H1 (cell line): ENCODE measurements at regions not wholly inside any gene's neighbourhood (a gene's known extent, or its start where the extent isn't known, plus 50 kb on each side); places are given as distances from the start of the nearest gene placed in this dataset.

Source experiments
- BCL11A ChIP-seq, 2 experiments: IDR thresholded peaks; one replicate each; pipeline ENCODE4 v1.6.1; 2011; ENCODE audit warnings: low read depth in 2 of 2, low read length in 2 of 2, mild to moderate bottlenecking in 2 of 2
- CREB1 ChIP-seq: IDR thresholded peaks from 2 replicates; pipeline ENCODE4 v1.6.1; 2012; ENCODE audit warnings: inconsistent platforms
- KDM1A ChIP-seq: fragments of 200-600, 300-600 bp; sonication (generic); IDR thresholded peaks from 2 replicates; pipeline ENCODE4 v1.7.1; 2016; ENCODE audit warnings: mild to moderate bottlenecking, low read length, borderline replicate concordance
- NANOG ChIP-seq: IDR thresholded peaks from 2 replicates; pipeline ENCODE4 v1.6.1; 2011; ENCODE audit warnings: low read length, low read depth, mild to moderate bottlenecking, inconsistent platforms; ENCODE audit not compliant: insufficient read depth, poor library complexity, severe bottlenecking
- POLR2A ChIP-seq, 2 experiments: IDR thresholded peaks; 1 replicate in 1 of 2; 2 replicates in 1 of 2; pipeline ENCODE4 v1.6.1; 2011; ENCODE audit warnings: low read depth in 2 of 2, low read length in 2 of 2, mild to moderate bottlenecking in 2 of 2; ENCODE audit errors: control extremely low read depth in 1 of 2
- POLR2AphosphoS5 ChIP-seq: IDR thresholded peaks from 2 replicates; pipeline ENCODE4 v1.6.1; 2011; ENCODE audit warnings: low read depth, low read length
- RBBP5 ChIP-seq: IDR thresholded peaks from 2 replicates; pipeline ENCODE4 v1.7.1; 2012; ENCODE audit warnings: low read depth, mild to moderate bottlenecking, inconsistent platforms, low read length, moderate library complexity, borderline replicate concordance
- SAP30 ChIP-seq: fragments of 300-600 bp; sonication (generic); IDR thresholded peaks from 2 replicates; pipeline ENCODE4 v1.7.1; 2012; ENCODE audit warnings: low read length, moderate library complexity, mild to moderate bottlenecking, inconsistent platforms; ENCODE audit not compliant: insufficient read depth, insufficient replicate concordance
- SP4 ChIP-seq: IDR thresholded peaks from 2 replicates; pipeline ENCODE4 v1.6.1; 2012; ENCODE audit warnings: low read length, inconsistent platforms
- TBP ChIP-seq: IDR thresholded peaks from 2 replicates; pipeline ENCODE4 v1.6.1; 2011; ENCODE audit warnings: low read depth, low read length, improper control_type of control experiment
- ZNF274 ChIP-seq: IDR thresholded peaks from 2 replicates; pipeline ENCODE4 v1.7.0; 2012; ENCODE audit warnings: low read length, borderline replicate concordance; ENCODE audit errors: extremely low read depth
- TF ChIP-seq, protein P1 (sequence below): fragments of 300-600 bp; sonication (generic); IDR thresholded peaks from 2 replicates; pipeline ENCODE4 v1.7.1; 2012; ENCODE audit warnings: low read length, moderate library complexity, mild to moderate bottlenecking, inconsistent platforms; ENCODE audit not compliant: insufficient replicate concordance

DNA sequence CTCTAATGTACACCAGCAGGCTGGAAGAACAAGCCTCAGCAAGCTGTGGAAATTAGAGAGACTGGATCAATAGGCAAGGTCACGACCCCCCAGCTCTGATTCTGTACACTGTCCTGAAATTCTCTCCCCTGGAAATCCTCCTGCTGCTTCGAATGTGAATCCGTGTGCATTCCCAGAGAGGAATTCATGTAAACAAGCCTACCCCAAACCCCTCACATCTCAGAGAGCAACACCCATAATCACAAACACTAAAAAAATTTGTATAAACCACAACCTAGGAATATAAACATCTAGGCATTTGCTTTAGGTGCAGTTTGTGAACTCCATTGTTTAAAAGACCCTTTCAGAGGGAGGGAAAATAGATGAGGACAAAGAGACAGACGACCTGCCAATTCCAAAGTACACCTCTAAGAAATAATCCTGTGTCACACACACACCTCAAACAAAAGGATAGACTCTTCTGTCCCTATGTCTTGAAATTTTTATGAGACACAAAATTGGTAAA, 325.2 kb downstream of the WDR72 start (continued):
- TF ChIP-seq, protein P1, sequence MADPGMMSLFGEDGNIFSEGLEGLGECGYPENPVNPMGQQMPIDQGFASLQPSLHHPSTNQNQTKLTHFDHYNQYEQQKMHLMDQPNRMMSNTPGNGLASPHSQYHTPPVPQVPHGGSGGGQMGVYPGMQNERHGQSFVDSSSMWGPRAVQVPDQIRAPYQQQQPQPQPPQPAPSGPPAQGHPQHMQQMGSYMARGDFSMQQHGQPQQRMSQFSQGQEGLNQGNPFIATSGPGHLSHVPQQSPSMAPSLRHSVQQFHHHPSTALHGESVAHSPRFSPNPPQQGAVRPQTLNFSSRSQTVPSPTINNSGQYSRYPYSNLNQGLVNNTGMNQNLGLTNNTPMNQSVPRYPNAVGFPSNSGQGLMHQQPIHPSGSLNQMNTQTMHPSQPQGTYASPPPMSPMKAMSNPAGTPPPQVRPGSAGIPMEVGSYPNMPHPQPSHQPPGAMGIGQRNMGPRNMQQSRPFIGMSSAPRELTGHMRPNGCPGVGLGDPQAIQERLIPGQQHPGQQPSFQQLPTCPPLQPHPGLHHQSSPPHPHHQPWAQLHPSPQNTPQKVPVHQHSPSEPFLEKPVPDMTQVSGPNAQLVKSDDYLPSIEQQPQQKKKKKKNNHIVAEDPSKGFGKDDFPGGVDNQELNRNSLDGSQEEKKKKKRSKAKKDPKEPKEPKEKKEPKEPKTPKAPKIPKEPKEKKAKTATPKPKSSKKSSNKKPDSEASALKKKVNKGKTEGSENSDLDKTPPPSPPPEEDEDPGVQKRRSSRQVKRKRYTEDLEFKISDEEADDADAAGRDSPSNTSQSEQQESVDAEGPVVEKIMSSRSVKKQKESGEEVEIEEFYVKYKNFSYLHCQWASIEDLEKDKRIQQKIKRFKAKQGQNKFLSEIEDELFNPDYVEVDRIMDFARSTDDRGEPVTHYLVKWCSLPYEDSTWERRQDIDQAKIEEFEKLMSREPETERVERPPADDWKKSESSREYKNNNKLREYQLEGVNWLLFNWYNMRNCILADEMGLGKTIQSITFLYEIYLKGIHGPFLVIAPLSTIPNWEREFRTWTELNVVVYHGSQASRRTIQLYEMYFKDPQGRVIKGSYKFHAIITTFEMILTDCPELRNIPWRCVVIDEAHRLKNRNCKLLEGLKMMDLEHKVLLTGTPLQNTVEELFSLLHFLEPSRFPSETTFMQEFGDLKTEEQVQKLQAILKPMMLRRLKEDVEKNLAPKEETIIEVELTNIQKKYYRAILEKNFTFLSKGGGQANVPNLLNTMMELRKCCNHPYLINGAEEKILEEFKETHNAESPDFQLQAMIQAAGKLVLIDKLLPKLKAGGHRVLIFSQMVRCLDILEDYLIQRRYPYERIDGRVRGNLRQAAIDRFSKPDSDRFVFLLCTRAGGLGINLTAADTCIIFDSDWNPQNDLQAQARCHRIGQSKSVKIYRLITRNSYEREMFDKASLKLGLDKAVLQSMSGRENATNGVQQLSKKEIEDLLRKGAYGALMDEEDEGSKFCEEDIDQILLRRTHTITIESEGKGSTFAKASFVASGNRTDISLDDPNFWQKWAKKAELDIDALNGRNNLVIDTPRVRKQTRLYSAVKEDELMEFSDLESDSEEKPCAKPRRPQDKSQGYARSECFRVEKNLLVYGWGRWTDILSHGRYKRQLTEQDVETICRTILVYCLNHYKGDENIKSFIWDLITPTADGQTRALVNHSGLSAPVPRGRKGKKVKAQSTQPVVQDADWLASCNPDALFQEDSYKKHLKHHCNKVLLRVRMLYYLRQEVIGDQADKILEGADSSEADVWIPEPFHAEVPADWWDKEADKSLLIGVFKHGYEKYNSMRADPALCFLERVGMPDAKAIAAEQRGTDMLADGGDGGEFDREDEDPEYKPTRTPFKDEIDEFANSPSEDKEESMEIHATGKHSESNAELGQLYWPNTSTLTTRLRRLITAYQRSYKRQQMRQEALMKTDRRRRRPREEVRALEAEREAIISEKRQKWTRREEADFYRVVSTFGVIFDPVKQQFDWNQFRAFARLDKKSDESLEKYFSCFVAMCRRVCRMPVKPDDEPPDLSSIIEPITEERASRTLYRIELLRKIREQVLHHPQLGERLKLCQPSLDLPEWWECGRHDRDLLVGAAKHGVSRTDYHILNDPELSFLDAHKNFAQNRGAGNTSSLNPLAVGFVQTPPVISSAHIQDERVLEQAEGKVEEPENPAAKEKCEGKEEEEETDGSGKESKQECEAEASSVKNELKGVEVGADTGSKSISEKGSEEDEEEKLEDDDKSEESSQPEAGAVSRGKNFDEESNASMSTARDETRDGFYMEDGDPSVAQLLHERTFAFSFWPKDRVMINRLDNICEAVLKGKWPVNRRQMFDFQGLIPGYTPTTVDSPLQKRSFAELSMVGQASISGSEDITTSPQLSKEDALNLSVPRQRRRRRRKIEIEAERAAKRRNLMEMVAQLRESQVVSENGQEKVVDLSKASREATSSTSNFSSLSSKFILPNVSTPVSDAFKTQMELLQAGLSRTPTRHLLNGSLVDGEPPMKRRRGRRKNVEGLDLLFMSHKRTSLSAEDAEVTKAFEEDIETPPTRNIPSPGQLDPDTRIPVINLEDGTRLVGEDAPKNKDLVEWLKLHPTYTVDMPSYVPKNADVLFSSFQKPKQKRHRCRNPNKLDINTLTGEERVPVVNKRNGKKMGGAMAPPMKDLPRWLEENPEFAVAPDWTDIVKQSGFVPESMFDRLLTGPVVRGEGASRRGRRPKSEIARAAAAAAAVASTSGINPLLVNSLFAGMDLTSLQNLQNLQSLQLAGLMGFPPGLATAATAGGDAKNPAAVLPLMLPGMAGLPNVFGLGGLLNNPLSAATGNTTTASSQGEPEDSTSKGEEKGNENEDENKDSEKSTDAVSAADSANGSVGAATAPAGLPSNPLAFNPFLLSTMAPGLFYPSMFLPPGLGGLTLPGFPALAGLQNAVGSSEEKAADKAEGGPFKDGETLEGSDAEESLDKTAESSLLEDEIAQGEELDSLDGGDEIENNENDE = no peak
- TF ChIP-seq BCL11A (IDR thresholded peaks at IDR 0.05; ENCODE audit: low read depth in 2 of 2, low read length in 2 of 2) (no peak), POLR2A (IDR thresholded peaks at IDR 0.05; ENCODE audit: control extremely low read depth in 1 of 2, low read depth in 2 of 2, low read length in 2 of 2) (no peak), SP4 (no peak), KDM1A (no peak), TBP (no peak), POLR2AphosphoS5 (no peak), SAP30 (no peak), CREB1 (no peak), ZNF274 (no peak), RBBP5 (no peak), NANOG (no peak)
